GM12875 (cell line): ENCODE measurements at regions not wholly inside any gene's neighbourhood (a gene's known extent, or its start where the extent isn't known, plus 50 kb on each side); places are given as distances from the start of the nearest gene placed in this dataset.

ENCODE experiments used
- H3K4me3 ChIP-seq: one replicate; pipeline ENCODE4 v1.5.1; 2011; ENCODE audit warnings: low read depth, low read length, control low read depth
- TF ChIP-seq, protein P1 (sequence below): IDR thresholded peaks from 2 replicates; pipeline ENCODE4 v1.5.1; 2011; ENCODE audit warnings: low read depth, mild to moderate bottlenecking, control low read depth, inconsistent platforms, low read length, moderate library complexity, borderline replicate concordance; ENCODE audit not compliant: insufficient read depth

DNA sequence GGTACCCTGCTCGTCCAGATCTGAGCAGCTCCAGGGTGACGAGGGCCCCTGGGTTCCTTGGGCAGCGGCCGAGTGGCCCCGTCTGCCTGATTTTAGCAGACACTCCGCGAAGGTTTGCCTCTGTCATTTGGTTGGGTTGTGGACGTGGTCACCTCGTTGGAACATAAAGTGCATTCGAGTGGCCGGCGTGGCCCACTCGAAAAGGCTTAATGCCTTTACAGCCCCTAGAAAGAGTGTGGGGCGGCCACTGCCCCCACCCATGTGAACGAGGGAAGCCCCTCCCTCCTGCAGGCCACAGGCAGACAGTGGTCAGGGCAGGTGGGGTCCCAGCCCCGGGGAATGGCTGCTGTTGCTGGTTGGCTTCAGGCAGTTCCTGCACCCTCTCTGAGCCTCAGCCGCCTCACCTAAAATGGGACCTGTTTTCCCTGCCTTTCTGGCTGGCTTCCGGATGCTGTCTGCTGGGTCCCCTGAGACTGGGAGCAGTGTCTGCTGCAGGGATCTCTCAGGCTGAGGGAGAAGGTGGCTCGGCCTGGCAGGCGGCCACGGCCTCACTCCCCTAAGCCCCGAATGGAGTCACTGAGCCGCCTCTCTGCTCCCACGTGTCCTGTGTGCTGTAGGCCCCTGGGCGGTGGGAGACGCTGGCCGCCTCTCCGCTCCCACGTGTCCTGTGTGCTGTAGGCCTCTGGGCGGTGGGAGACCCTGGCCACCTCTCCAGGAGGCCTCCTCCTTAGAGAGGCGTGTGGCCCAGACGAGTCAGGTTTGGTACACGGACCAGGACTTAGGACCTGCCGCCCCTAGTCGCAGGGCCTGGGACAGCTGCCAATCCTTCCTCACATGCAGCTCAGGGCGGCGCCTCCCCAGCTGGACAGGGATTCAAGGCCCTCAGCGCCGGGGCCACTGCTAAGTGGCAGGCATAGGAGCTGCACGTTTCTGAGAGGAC, 233.0 kb downstream of the ERMARD start:
- no peak overlapping the region for H3K4me3 ChIP-seq
- TF ChIP-seq, protein P1, sequence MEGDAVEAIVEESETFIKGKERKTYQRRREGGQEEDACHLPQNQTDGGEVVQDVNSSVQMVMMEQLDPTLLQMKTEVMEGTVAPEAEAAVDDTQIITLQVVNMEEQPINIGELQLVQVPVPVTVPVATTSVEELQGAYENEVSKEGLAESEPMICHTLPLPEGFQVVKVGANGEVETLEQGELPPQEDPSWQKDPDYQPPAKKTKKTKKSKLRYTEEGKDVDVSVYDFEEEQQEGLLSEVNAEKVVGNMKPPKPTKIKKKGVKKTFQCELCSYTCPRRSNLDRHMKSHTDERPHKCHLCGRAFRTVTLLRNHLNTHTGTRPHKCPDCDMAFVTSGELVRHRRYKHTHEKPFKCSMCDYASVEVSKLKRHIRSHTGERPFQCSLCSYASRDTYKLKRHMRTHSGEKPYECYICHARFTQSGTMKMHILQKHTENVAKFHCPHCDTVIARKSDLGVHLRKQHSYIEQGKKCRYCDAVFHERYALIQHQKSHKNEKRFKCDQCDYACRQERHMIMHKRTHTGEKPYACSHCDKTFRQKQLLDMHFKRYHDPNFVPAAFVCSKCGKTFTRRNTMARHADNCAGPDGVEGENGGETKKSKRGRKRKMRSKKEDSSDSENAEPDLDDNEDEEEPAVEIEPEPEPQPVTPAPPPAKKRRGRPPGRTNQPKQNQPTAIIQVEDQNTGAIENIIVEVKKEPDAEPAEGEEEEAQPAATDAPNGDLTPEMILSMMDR = no peak

- TF ChIP-seq, protein P1 = no peak
- no peak overlapping the region for H3K4me3 ChIP-seq
Observed at GRCh38 chr6:169983651-169984050, 232.2 kb downstream of the ERMARD start.

- TF ChIP-seq, protein P1 = no peak
- no peak overlapping the region for H3K4me3 ChIP-seq
Observed at GRCh38 chr6:169982461-169983386, 231.3 kb downstream of the ERMARD start.

- no peak overlapping the region for H3K4me3 ChIP-seq
- TF ChIP-seq, protein P1 = no peak
Observed at GRCh38 chr6:169981969-169982368, 230.5 kb downstream of the ERMARD start.

- TF ChIP-seq, protein P1 = no peak
- H3K4me3 ChIP-seq = no peak overlapping the region
Observed at GRCh38 chr6:169981568-169981967, 230.1 kb downstream of the ERMARD start.

DNA sequence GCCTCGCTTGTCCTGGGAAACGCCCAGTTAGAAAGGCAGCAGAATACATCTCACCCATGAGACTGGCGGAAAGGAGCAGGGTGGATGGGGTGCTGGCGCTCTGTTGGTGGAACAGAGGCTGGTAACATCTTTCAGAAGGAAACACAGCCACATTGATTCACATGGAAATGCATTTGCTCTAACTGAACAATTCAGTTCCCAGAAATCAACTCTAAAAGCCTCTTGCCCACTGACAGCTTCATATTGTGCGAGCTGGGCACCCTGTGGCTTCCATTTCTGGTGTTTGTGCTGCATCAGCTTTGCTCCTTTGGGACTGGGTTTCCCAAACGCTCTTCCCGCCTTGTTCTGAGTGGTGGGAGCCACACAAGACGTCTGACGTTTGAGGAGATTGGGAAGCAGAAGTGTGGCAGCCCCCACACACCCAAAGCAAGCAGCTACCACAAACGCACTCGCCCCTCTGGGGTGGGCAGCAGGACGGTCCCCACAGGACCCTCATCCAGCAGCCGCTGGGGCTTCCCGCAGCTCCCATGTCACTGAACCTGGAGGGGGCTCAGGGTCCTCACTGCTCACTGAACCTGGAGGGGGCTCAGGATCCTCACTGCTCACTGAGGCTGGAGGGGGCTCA, 229.5 kb downstream of the ERMARD start:
- TF ChIP-seq, protein P1 = no peak
- H3K4me3 ChIP-seq = no peak overlapping the region
